Suprapubic skin (tissue), 4 donors: ENCODE measurements at regions not wholly inside any gene's neighbourhood (a gene's known extent, or its start where the extent isn't known, plus 50 kb on each side); places are given as distances from the start of the nearest gene placed in this dataset.

Experiments used
- EP300 ChIP-seq: sonication (generic); formaldehyde crosslinking; IDR thresholded peaks from one replicate; pipeline ENCODE4 v1.6.1; 2017; ENCODE audit warnings: antibody characterized with exemption
- POLR2AphosphoS5 ChIP-seq, 3 donors: sonication (generic); formaldehyde crosslinking; IDR thresholded peaks; one replicate each; pipeline ENCODE4 v1.6.1; 2017; ENCODE audit warnings: antibody characterized with exemption in 3 of 3
- TF ChIP-seq, protein P1 (sequence below), 2 donors: fragments of 200-600 bp in 1 of 2; fragments of 450-650 bp in 1 of 2; sonication (generic) in 1 of 2; IDR thresholded peaks; one replicate each; pipeline ENCODE4 v1.5.1; 2016 to 2019; ENCODE audit warnings: antibody characterized with exemption in 2 of 2, mild to moderate bottlenecking in 1 of 2, moderate library complexity in 1 of 2

DNA sequence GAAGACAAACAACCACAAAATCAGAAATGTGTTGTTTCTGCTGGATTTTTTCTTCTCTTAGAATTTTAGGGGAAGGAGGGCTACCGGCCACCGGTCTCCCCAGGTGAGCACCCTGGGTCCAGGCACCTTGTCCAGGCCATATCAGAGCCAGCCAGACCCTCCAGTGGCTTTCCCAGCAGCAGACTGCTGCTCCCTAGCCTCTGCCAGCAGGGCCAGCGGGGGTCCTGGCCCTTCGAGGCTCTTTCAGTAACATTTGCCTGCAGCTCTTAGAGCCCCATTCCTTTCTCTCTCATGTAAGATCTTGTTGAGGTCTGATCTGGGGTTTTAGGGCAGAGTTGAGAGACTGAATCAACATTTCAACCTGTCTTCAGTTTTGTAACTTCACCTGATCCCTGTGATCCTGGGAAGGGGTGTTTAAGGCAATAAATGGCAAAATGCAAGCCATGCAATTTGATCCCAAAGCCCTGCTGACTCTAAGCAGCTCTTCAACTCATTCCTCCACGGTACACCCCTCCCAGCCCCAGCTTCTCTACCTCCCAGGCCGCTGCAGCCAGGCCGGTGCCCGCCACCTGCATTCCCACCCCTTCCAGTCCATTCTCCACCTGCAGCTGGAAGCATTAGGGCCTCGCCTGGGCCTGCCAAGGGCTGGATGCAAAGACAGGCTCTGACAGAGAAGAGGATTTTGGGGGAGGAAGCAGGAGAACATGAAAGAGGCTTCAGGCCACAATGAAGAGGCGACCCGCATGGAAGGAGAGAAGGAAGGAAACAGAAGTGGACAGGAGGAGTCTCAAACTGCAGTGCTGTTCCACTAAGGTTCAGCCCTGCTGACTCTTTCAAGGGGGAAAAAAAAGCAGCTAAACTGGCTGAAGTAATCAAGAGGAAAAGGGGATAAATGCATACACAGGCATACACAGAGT is 113.0 kb upstream of the FGF3 start:
- TF ChIP-seq, protein P1, sequence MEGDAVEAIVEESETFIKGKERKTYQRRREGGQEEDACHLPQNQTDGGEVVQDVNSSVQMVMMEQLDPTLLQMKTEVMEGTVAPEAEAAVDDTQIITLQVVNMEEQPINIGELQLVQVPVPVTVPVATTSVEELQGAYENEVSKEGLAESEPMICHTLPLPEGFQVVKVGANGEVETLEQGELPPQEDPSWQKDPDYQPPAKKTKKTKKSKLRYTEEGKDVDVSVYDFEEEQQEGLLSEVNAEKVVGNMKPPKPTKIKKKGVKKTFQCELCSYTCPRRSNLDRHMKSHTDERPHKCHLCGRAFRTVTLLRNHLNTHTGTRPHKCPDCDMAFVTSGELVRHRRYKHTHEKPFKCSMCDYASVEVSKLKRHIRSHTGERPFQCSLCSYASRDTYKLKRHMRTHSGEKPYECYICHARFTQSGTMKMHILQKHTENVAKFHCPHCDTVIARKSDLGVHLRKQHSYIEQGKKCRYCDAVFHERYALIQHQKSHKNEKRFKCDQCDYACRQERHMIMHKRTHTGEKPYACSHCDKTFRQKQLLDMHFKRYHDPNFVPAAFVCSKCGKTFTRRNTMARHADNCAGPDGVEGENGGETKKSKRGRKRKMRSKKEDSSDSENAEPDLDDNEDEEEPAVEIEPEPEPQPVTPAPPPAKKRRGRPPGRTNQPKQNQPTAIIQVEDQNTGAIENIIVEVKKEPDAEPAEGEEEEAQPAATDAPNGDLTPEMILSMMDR (IDR thresholded peaks at IDR 0.05), result no peak
- TF ChIP-seq EP300 (no peak), POLR2AphosphoS5 (IDR thresholded peaks at IDR 0.05) (no peak)
